CD4-positive, alpha-beta T cell (primary cell): ENCODE measurements at regions not wholly inside any gene's neighbourhood (a gene's known extent, or its start where the extent isn't known, plus 50 kb on each side); places are given as distances from the start of the nearest gene placed in this dataset.
"Not testable (repeated sequence)": the region's sequence is repeated elsewhere in the genome, so short reads cannot be mapped to it uniquely, and the experiment has no call there.

Source experiments
- ATAC-seq: fragments of 200-7000 bp; cut with Tn5 transposase; one replicate; pipeline ENCODE4 v1.10.0; 2022; ENCODE audit warnings: mild to moderate bottlenecking; ENCODE audit not compliant: poor library complexity
- CTCF ChIA-PET: fragments of 350-600 bp; sonication (Branson Sonifier 250); formaldehyde crosslinking; loops from one replicate; lab custom pipeline; 2021; ENCODE audit warnings: antibody characterized with exemption, inconsistent platforms; lab: Charles Lee
- POLR2A ChIA-PET: fragments of 350-600 bp; sonication (Branson Sonifier 250); formaldehyde crosslinking; loops from one replicate; lab custom pipeline; 2021; ENCODE audit warnings: antibody characterized with exemption, inconsistent platforms; lab: Charles Lee
- DNase-seq, 14 experiments: peaks; one replicate each; pipeline ENCODE4 v3.0.0-alpha.2; 2013 to 2020; ENCODE audit warnings: mixed read lengths in 2 of 14
- H3K27ac ChIP-seq, 2 donors: one replicate each; pipeline versions ENCODE4 v1.5.1 to v1.7.0; 2013; ENCODE audit warnings: low read length in 2 of 2, low read depth in 1 of 2, mild to moderate bottlenecking in 1 of 2
- H3K27me3 ChIP-seq, 2 experiments: 1 replicate in 1 of 2; 2 replicates in 1 of 2; pipeline versions ENCODE4 v1.6.1 to v1.7.0; 2013; ENCODE audit warnings: low read length in 2 of 2, control low read depth in 1 of 2, mild to moderate bottlenecking in 1 of 2, moderate library complexity in 1 of 2; ENCODE audit not compliant: insufficient read depth in 2 of 2, control insufficient read depth in 1 of 2
- H3K36me3 ChIP-seq: one replicate; pipeline ENCODE4 v1.6.1; 2013; ENCODE audit warnings: low read length, control low read depth; ENCODE audit not compliant: insufficient read depth
- H3K4me1 ChIP-seq: one replicate; pipeline ENCODE4 v1.6.1; 2013; ENCODE audit warnings: low read length, control low read depth; ENCODE audit not compliant: insufficient read depth
- H3K4me3 ChIP-seq: one replicate; pipeline ENCODE4 v1.5.1; 2013; ENCODE audit warnings: mild to moderate bottlenecking, low read length, moderate library complexity
- H3K9me3 ChIP-seq, 2 experiments: 1 replicate in 1 of 2; 2 replicates in 1 of 2; pipeline versions ENCODE4 v1.6.1 to v1.7.0; 2013; ENCODE audit warnings: low read length in 2 of 2, mild to moderate bottlenecking in 2 of 2, control low read depth in 1 of 2, moderate library complexity in 1 of 2; ENCODE audit not compliant: control insufficient read depth in 1 of 2, insufficient read depth in 1 of 2
- H3K27ac Mint-ChIP-seq: one replicate; pipeline ENCODE4 v1.8.0; 2020; ENCODE audit warnings: mixed read lengths
- H3K27me3 Mint-ChIP-seq: one replicate; pipeline ENCODE4 v1.8.0; 2021; ENCODE audit warnings: mixed read lengths
- H3K36me3 Mint-ChIP-seq: one replicate; pipeline ENCODE4 v1.8.0; 2021; ENCODE audit warnings: low read depth, mixed read lengths
- H3K4me1 Mint-ChIP-seq: one replicate; pipeline ENCODE4 v1.8.0; 2021; ENCODE audit warnings: low read depth, mixed read lengths
- H3K4me3 Mint-ChIP-seq: one replicate; pipeline ENCODE4 v1.8.0; 2020; ENCODE audit warnings: mild to moderate bottlenecking, mixed read lengths
- H3K9me3 Mint-ChIP-seq: one replicate; pipeline ENCODE4 v1.8.0; 2020; ENCODE audit warnings: mixed read lengths
- intact Hi-C, 2 experiments: fragments of 100-400 bp; cut with DNase I in 1 of 2; cut with micrococcal nuclease in 1 of 2; formaldehyde crosslinking; loops; one replicate each; pipeline versions ENCODE4 v1.15.1 to v1.9.0; 2023 to 2025; cut with DNase I, micrococcal nuclease
- TF ChIP-seq, protein P1 (sequence below): fragments of 200-600 bp; IDR thresholded peaks from one replicate; pipeline ENCODE4 v1.8.0; 2022; ENCODE audit warnings: antibody characterized with exemption, mild to moderate bottlenecking

DNA sequence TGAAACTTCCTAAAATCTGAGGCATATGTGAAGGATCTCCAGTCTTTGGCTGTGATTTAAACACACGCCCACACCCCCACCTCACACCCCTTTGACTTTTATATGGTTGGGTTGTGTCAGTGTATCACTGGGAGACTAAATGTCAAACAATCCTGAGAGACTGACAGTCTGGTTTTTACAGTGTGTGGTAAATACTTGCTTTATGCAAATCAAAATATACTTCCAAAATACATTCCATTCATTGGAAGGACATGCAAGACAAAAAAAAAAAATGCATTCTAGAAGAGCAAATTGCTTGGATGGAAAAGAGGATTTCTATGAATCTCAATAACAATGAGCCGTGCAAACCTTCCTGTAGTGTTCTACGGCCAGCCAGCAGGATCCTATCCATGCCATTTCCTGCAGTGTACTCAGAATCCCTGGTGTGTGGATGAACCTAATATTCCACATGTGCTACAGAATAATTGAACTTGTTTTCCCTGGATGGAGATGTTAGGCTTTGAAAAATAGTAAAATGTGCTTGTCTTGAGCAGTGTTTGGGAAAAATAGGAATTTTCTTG, 602.1 kb upstream of the GOT2 start:
- Histone ChIP-seq H3K27me3 (no peaks in the 10 kb centered on the region), H3K4me3 (no peak overlapping the region), H3K4me1 (no peaks in the 10 kb centered on the region), H3K9me3 (peaks cover 1 to 4% of the 10 kb centered on the region in 2 experiments), H3K27ac (no peak overlapping the region), H3K36me3 (no peaks in the 10 kb centered on the region)
- no peak overlapping the region for H3K4me3 Mint-ChIP-seq
- ChIA-PET POLR2A (no interaction called here), CTCF (no interaction called here)
- no peaks in the 10 kb centered on the region for H3K36me3 Mint-ChIP-seq
- TF ChIP-seq, protein P1, sequence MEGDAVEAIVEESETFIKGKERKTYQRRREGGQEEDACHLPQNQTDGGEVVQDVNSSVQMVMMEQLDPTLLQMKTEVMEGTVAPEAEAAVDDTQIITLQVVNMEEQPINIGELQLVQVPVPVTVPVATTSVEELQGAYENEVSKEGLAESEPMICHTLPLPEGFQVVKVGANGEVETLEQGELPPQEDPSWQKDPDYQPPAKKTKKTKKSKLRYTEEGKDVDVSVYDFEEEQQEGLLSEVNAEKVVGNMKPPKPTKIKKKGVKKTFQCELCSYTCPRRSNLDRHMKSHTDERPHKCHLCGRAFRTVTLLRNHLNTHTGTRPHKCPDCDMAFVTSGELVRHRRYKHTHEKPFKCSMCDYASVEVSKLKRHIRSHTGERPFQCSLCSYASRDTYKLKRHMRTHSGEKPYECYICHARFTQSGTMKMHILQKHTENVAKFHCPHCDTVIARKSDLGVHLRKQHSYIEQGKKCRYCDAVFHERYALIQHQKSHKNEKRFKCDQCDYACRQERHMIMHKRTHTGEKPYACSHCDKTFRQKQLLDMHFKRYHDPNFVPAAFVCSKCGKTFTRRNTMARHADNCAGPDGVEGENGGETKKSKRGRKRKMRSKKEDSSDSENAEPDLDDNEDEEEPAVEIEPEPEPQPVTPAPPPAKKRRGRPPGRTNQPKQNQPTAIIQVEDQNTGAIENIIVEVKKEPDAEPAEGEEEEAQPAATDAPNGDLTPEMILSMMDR: no peak
- no peak for ATAC-seq
- no peaks in the 10 kb centered on the region for H3K27me3 Mint-ChIP-seq
- intact Hi-C loops: no loop called here
- peaks cover 6% of the 10 kb centered on the region for H3K9me3 Mint-ChIP-seq
- H3K27ac Mint-ChIP-seq: no peak overlapping the region
- DNase-seq: no peak
- H3K4me1 Mint-ChIP-seq: no peaks in the 10 kb centered on the region

DNA sequence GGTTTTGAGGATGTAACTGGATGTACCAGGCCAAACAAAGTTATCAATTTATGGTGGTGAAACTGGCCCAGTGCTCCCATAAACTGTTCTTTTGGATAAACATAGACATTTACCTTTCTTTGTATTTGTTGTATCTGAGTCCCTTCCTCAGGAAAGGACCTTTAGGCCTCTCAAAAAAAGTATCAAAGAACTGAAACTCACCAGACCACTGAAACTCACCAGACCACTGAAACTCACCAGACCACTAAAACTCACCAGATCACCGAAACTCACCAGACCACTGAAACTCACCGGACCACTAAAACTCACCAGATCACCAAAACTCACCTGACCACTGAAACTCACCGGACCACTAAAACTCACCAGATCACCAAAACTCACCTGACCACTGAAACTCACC, 597.6 kb upstream of the GOT2 start:
- H3K4me1 ChIP-seq, CTCF ChIA-PET, H3K36me3 ChIP-seq, ATAC-seq, H3K27me3 ChIP-seq, H3K4me3 ChIP-seq, H3K27ac Mint-ChIP-seq, DNase-seq, H3K27ac ChIP-seq, H3K36me3 Mint-ChIP-seq, H3K4me3 Mint-ChIP-seq, H3K9me3 ChIP-seq, H3K27me3 Mint-ChIP-seq, POLR2A ChIA-PET, H3K4me1 Mint-ChIP-seq, intact Hi-C loops, H3K9me3 Mint-ChIP-seq: not testable (repeated sequence)

DNA sequence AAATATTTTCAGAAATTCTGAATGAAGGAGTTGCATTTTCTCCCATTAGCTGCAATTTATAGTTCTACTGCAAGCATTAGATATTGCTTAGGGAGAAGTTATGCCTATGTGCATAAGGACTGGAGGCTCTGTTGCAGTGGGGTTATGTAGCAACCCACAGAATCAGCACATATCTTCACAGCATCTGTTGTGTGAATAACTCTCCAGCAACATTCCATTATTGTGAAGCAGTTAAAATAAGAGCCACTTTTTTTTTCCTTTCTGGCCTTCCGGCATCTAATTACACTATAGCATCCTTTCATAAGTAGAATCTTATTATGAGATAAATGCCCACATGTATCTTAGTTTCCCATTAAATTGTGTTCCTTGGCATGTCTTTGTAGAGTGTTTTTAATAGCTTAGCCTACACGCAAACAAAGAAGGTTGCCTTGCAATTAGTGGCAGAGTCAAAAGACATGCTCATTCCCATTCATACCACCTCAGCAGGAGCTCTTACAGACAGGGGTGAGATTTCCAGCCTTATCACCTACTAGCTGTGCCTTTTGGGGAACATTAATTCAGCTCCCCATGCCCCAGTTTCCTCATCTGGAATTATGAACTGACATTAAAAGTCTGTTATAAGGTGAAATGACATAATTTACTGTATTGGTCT, 596.0 kb upstream of the GOT2 start:
- CTCF ChIA-PET: interaction anchor here (1.0 kb wide), 1 partner anchor 24 kb away, joined by 3 read pairs; no protein-coding TSS in a partner anchor
- DNase-seq: no peak
- Mint-ChIP-seq H3K27ac (no peak overlapping the region), H3K4me1 (no peaks in the 10 kb centered on the region), H3K4me3 (no peak overlapping the region), H3K27me3 (no peaks in the 10 kb centered on the region), H3K9me3 (peaks cover 3% of the 10 kb centered on the region), H3K36me3 (no peaks in the 10 kb centered on the region)
- no peaks in the 10 kb centered on the region for H3K36me3 ChIP-seq
- no peaks in the 10 kb centered on the region for H3K27me3 ChIP-seq
- TF ChIP-seq, protein P1: no peak
- no peak overlapping the region for H3K27ac ChIP-seq
- peaks cover 4 to 6% of the 10 kb centered on the region in 2 experiments for H3K9me3 ChIP-seq
- intact Hi-C loops: no loop called here
- POLR2A ChIA-PET: no interaction called here
- H3K4me1 ChIP-seq: no peaks in the 10 kb centered on the region
- no peak for ATAC-seq
- no peak overlapping the region for H3K4me3 ChIP-seq

DNA sequence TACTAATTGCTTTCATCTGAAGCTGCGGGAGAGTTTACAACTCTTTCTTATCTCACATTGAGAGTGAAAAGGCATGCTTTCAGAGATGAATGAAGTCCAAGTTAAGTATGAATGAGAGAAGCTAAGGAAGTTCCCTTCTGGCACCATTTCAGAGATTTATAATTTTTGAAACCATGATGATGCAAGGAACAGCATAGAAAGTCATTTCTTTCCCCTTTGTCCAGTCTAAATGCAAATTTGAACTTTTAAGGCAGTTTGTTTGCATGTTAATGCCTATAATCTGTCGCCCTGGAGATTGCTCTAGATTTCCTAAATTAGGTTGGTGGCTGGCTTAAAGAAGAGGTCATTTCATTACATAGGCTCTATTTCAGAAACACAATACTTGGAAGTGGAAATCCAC, 594.8 kb upstream of the GOT2 start:
- H3K27me3 ChIP-seq: no peaks in the 10 kb centered on the region
- intact Hi-C loops: no loop called here
- H3K4me1 Mint-ChIP-seq: no peaks in the 10 kb centered on the region
- TF ChIP-seq, protein P1: no peak
- DNase-seq: no peak
- no peaks in the 10 kb centered on the region for H3K36me3 Mint-ChIP-seq
- H3K27me3 Mint-ChIP-seq: no peaks in the 10 kb centered on the region
- no peak overlapping the region for H3K27ac Mint-ChIP-seq
- H3K4me3 ChIP-seq: no peak overlapping the region
- POLR2A ChIA-PET: no interaction called here
- no peak overlapping the region for H3K27ac ChIP-seq
- no peaks in the 10 kb centered on the region for H3K4me1 ChIP-seq
- no peaks in the 10 kb centered on the region for H3K36me3 ChIP-seq
- peaks cover 4% of the 10 kb centered on the region in 2 experiments for H3K9me3 ChIP-seq
- no peak for ATAC-seq
- no peak overlapping the region for H3K4me3 Mint-ChIP-seq
- CTCF ChIA-PET: no interaction called here
- peaks cover 3% of the 10 kb centered on the region for H3K9me3 Mint-ChIP-seq
